HCT116 (cell line): ENCODE measurements at regions not wholly inside any gene's neighbourhood (a gene's known extent, or its start where the extent isn't known, plus 50 kb on each side); places are given as distances from the start of the nearest gene placed in this dataset.

Experiments used
- ATAC-seq: fragments of 200-7000 bp; cut with Tn5 transposase; 2 replicates; pipeline ENCODE4 v1.9.1; 2020; ENCODE audit warnings: mild to moderate bottlenecking, moderate library complexity
- BruUV-seq: library from RNA; stranded (reverse); fragments of 400-500 nt; replicated peaks from 2 replicates; lab custom pipeline; 2021; lab: Mats Ljungman, UMichigan
- CTCF ChIA-PET: fragments of 300-600 bp; sonication (Branson Sonifier 250); formaldehyde crosslinking; loops from one replicate; lab custom pipeline; 2021; ENCODE audit warnings: antibody characterized with exemption; lab: Charles Lee
- POLR2A ChIA-PET: fragments of 300-600, 350-600 bp; sonication (Branson Sonifier 250); formaldehyde crosslinking; loops from one replicate; lab custom pipeline; 2021; ENCODE audit warnings: antibody characterized with exemption; lab: Charles Lee
- RAD21 ChIA-PET, 2 experiments: fragments of 300-600 bp; sonication (Branson Sonifier 250); formaldehyde crosslinking; loops; one replicate each; lab custom pipeline; 2023; ENCODE audit warnings: low total read pairs in 2 of 2; ENCODE audit not compliant: uncharacterized antibody in 2 of 2, unreplicated experiment in 2 of 2, low non-redundant PET in 1 of 2; lab: Charles Lee
- DNase-seq: peaks from one replicate; pipeline ENCODE4 v3.0.0-alpha.2; 2010; ENCODE audit warnings: low read depth, low spot score
- H2AFZ ChIP-seq: fragments of 200-600 bp; shearing (Covaris generic), sonication (generic); 2 replicates; pipeline ENCODE4 v1.6.1; 2017; ENCODE audit warnings: low read depth, mixed run types, mixed read lengths, antibody characterized with exemption, low read length; ENCODE audit not compliant: poor library complexity, severe bottlenecking
- H3K27ac ChIP-seq: 2 replicates; pipeline ENCODE4 v1.5.1; 2012; ENCODE audit warnings: low read depth, low read length
- H3K27me3 ChIP-seq: fragments of 200-600 bp; sonication (generic); 2 replicates; pipeline ENCODE4 v1.6.1; 2016; ENCODE audit warnings: mixed run types, low read length, mixed read lengths; ENCODE audit not compliant: insufficient read depth
- H3K36me3 ChIP-seq, 2 experiments: fragments of 200-500 bp in 1 of 2; fragments of 200-600 bp in 1 of 2; sonication (Bioruptor generic) in 1 of 2; sonication (generic) in 1 of 2; 2 replicates each; pipeline versions ENCODE4 v1.5.1 to v1.6.1; 2014 to 2016; ENCODE audit warnings: low read length in 2 of 2, inconsistent platforms in 1 of 2, mixed read lengths in 1 of 2, mixed run types in 1 of 2; ENCODE audit not compliant: insufficient read depth in 2 of 2, control insufficient read depth in 1 of 2
- H3K4me1 ChIP-seq, 2 experiments: fragments of 200-600 bp in 1 of 2; sonication (generic) in 1 of 2; 2 replicates each; pipeline versions ENCODE4 v1.5.1 to v1.6.1; 2012 to 2017; ENCODE audit warnings: low read length in 2 of 2, inconsistent platforms in 1 of 2, mild to moderate bottlenecking in 1 of 2, mixed read lengths in 1 of 2, mixed run types in 1 of 2, moderate library complexity in 1 of 2; ENCODE audit not compliant: insufficient read depth in 2 of 2, control insufficient read depth in 1 of 2
- H3K4me2 ChIP-seq: fragments of 200-600 bp; sonication (generic); 2 replicates; pipeline ENCODE4 v1.6.1; 2017; ENCODE audit warnings: mixed run types, low read length, mixed read lengths
- H3K4me3 ChIP-seq, 2 experiments: fragments of 200-600 bp in 1 of 2; sonication (generic) in 1 of 2; replicated peaks in 1 of 2; 2 replicates each; pipeline ENCODE4 v1.5.1; 2011 to 2016; ENCODE audit warnings: low read length in 2 of 2, control low read depth in 1 of 2, low read depth in 1 of 2, mild to moderate bottlenecking in 1 of 2, mixed read lengths in 1 of 2, mixed run types in 1 of 2
- H3K79me2 ChIP-seq: fragments of 200-600 bp; sonication (generic); 2 replicates; pipeline ENCODE4 v1.6.1; 2017; ENCODE audit warnings: mild to moderate bottlenecking, mixed run types, low read length, moderate library complexity, mixed read lengths; ENCODE audit not compliant: insufficient read depth
- H3K9ac ChIP-seq: fragments of 200-600 bp; sonication (generic); 2 replicates; pipeline ENCODE4 v1.6.1; 2016; ENCODE audit warnings: low read length, mixed read lengths
- H3K9me2 ChIP-seq: fragments of 200-600 bp; sonication (generic), shearing (Covaris generic); 2 replicates; pipeline ENCODE4 v1.6.1; 2017; ENCODE audit warnings: mixed run types, mild to moderate bottlenecking, moderate library complexity; ENCODE audit not compliant: insufficient read depth
- H3K9me3 ChIP-seq, 2 experiments: fragments of 200-500 bp in 1 of 2; fragments of 200-600 bp in 1 of 2; sonication (Bioruptor generic) in 1 of 2; sonication (generic) in 1 of 2; 2 replicates each; pipeline ENCODE4 v1.6.1; 2014 to 2017; ENCODE audit warnings: low read length in 2 of 2, mixed read lengths in 2 of 2, inconsistent platforms in 1 of 2, low read depth in 1 of 2, mild to moderate bottlenecking in 1 of 2, mixed run types in 1 of 2, moderate library complexity in 1 of 2; ENCODE audit not compliant: control insufficient read depth in 1 of 2, insufficient read depth in 1 of 2
- H4K20me1 ChIP-seq: fragments of 200-600 bp; sonication (generic), shearing (Covaris generic); 2 replicates; pipeline ENCODE4 v1.6.1; 2017; ENCODE audit warnings: mixed run types, mild to moderate bottlenecking, moderate library complexity; ENCODE audit not compliant: insufficient read depth
- CTCF ChIP-seq, 3 experiments: fragments of 200-600 bp in 1 of 3; sonication (generic) in 1 of 3; IDR thresholded peaks in 2 of 3; conservative IDR thresholded peaks in 1 of 3; 2 replicates each; pipeline ENCODE4 v1.5.1; 2012 to 2017; ENCODE audit warnings: low read depth in 2 of 3, low read length in 2 of 3, antibody characterized with exemption in 1 of 3, borderline replicate concordance in 1 of 3, control low read depth in 1 of 3, mild to moderate bottlenecking in 1 of 3, mixed read lengths in 1 of 3, mixed run types in 1 of 3, moderate library complexity in 1 of 3; ENCODE audit not compliant: insufficient read depth in 1 of 3
- JUND ChIP-seq: IDR thresholded peaks from 2 replicates; pipeline ENCODE4 v1.6.1; 2012
- POLR2A ChIP-seq: IDR thresholded peaks from 2 replicates; pipeline ENCODE4 v1.7.0; 2011; ENCODE audit warnings: borderline replicate concordance; ENCODE audit not compliant: insufficient read depth, insufficient read length; ENCODE audit errors: extremely low read depth
- RAD21 ChIP-seq: IDR thresholded peaks from 2 replicates; pipeline ENCODE4 v1.6.1; 2012; ENCODE audit warnings: low read depth, mild to moderate bottlenecking
- SRF ChIP-seq: IDR thresholded peaks from 2 replicates; pipeline ENCODE4 v1.6.1; 2012; ENCODE audit warnings: low read depth
- ZNF274 ChIP-seq: fragments of 200-500 bp; sonication (Bioruptor generic); IDR thresholded peaks from 2 replicates; pipeline ENCODE4 v1.6.1; 2014; ENCODE audit warnings: mild to moderate bottlenecking, low read depth, low read length, inconsistent platforms
- intact Hi-C: fragments of 100-400 bp; cut with micrococcal nuclease; formaldehyde crosslinking; loops from 2 replicates; pipeline ENCODE4 v1.10.0; 2022

GRCh38 chr2:83067947-83068346, 1391.1 kb downstream of the SUCLG1 start:
- no peak overlapping the region for H3K4me3 ChIP-seq
- H3K4me2 ChIP-seq, result no peak overlapping the region
- H4K20me1 ChIP-seq, result no peaks in the 10 kb centered on the region
- no peaks in the 10 kb centered on the region for H3K27me3 ChIP-seq
- no peak for TF ChIP-seq CTCF (IDR thresholded peaks at IDR 0.05 in 2 of 3, conservative IDR thresholded peaks at IDR 0.05 in 1 of 3; ENCODE audit: borderline replicate concordance in 1 of 3, insufficient read depth in 1 of 3, low read depth in 2 of 3, low read length in 2 of 3)
- TF ChIP-seq ZNF274, result no peak
- no peak for TF ChIP-seq SRF
- no peak for TF ChIP-seq POLR2A
- TF ChIP-seq, all 23 proteins: peak for 0
- Histone ChIP-seq H3K9ac (no peak overlapping the region), H3K9me2 (no peaks in the 10 kb centered on the region), H3K9me3 (no peaks in the 10 kb centered on the region), H3K79me2 (no peaks in the 10 kb centered on the region), H2AFZ (no peak overlapping the region), H3K27ac (no peak overlapping the region), H3K36me3 (no peaks in the 10 kb centered on the region), H3K4me1 (no peaks in the 10 kb centered on the region)
- no TSS peak for BruUV-seq
- no peak for DNase-seq
- ChIA-PET POLR2A (no interaction called here), CTCF (no interaction called here), RAD21 (no interaction called here)
- no peak for ATAC-seq
- intact Hi-C loops, result no loop called here

- no peaks in the 10 kb centered on the region for H3K79me2 ChIP-seq
- H3K27me3 ChIP-seq, result no peaks in the 10 kb centered on the region
- H3K4me2 ChIP-seq, result no peak overlapping the region
- H3K4me1 ChIP-seq, result no peaks in the 10 kb centered on the region
- intact Hi-C loops, result no loop called here
- ChIA-PET POLR2A (no interaction called here), CTCF (no interaction called here), RAD21 (no interaction called here)
- DNase-seq, result no peak
- no peak for TF ChIP-seq ZNF274
- no peak for TF ChIP-seq CTCF (IDR thresholded peaks at IDR 0.05 in 2 of 3, conservative IDR thresholded peaks at IDR 0.05 in 1 of 3; ENCODE audit: borderline replicate concordance in 1 of 3, insufficient read depth in 1 of 3, low read depth in 2 of 3, low read length in 2 of 3)
- no peak for TF ChIP-seq RAD21
- no peak for TF ChIP-seq JUND
- no peak overlapping the region for H3K9ac ChIP-seq
- no peaks in the 10 kb centered on the region for H4K20me1 ChIP-seq
- H2AFZ ChIP-seq, result no peak overlapping the region
- H3K27ac ChIP-seq, result no peak overlapping the region
- BruUV-seq, result no TSS peak
- no peaks in the 10 kb centered on the region for H3K9me2 ChIP-seq
- no peaks in the 10 kb centered on the region for H3K36me3 ChIP-seq
- H3K4me3 ChIP-seq, result no peak overlapping the region
- H3K9me3 ChIP-seq, result no peaks in the 10 kb centered on the region; a peak in 2 of 4 replicates
- no peak for ATAC-seq
Observed at GRCh38 chr2:83063933-83064332, 1395.1 kb downstream of the SUCLG1 start.
